Common myeloid progenitor, CD34-positive (primary cell): ENCODE measurements at regions not wholly inside any gene's neighbourhood (a gene's known extent, or its start where the extent isn't known, plus 50 kb on each side); places are given as distances from the start of the nearest gene placed in this dataset.
"Not testable (repeated sequence)": the region's sequence is repeated elsewhere in the genome, so short reads cannot be mapped to it uniquely, and the experiment has no call there.

ENCODE experiments used
- CTCF ChIA-PET: fragments of 350-600 bp; sonication (Branson Sonifier 250); formaldehyde crosslinking; loops from one replicate; lab custom pipeline; 2021; ENCODE audit warnings: antibody characterized with exemption; lab: Charles Lee
- POLR2A ChIA-PET: fragments of 350-600 bp; sonication (Branson Sonifier 250); formaldehyde crosslinking; loops from one replicate; lab custom pipeline; 2021; ENCODE audit warnings: antibody characterized with exemption; lab: Charles Lee
- DNase-seq, 3 donors: peaks; one replicate each; pipeline versions ENCODE4 v3.0.0 to v3.0.0-alpha.2; 2013
- H3K27ac ChIP-seq, 2 experiments: 1 replicate in 1 of 2; 2 replicates in 1 of 2; pipeline ENCODE4 v1.7.0; 2013; ENCODE audit warnings: inconsistent platforms in 2 of 2, low read length in 2 of 2, mild to moderate bottlenecking in 2 of 2, low read depth in 1 of 2, moderate library complexity in 1 of 2; ENCODE audit not compliant: severe bottlenecking in 2 of 2, insufficient read depth in 1 of 2, poor library complexity in 1 of 2
- H3K27me3 ChIP-seq, 5 experiments: replicated peaks in 2 of 5; 1 replicate in 3 of 5; 2 replicates in 2 of 5; pipeline versions ENCODE4 v1.6.1 to v1.7.0; 2013; ENCODE audit warnings: low read length in 4 of 5, mild to moderate bottlenecking in 2 of 5, moderate library complexity in 2 of 5, inconsistent platforms in 1 of 5; ENCODE audit not compliant: insufficient read depth in 5 of 5, control insufficient read depth in 4 of 5
- H3K36me3 ChIP-seq, 4 experiments: 1 replicate in 2 of 4; 2 replicates in 2 of 4; pipeline versions ENCODE4 v1.6.1 to v1.7.0; 2013; ENCODE audit warnings: low read length in 3 of 4, control low read depth in 1 of 4, mild to moderate bottlenecking in 1 of 4; ENCODE audit not compliant: control insufficient read depth in 4 of 4, insufficient read depth in 4 of 4
- H3K4me1 ChIP-seq, 4 experiments: 1 replicate in 3 of 4; 2 replicates in 1 of 4; pipeline versions ENCODE4 v1.6.1 to v1.7.1; 2013; ENCODE audit warnings: low read length in 3 of 4, mild to moderate bottlenecking in 3 of 4, control low read depth in 1 of 4, inconsistent platforms in 1 of 4, moderate library complexity in 1 of 4; ENCODE audit not compliant: control insufficient read depth in 4 of 4, insufficient read depth in 4 of 4; ENCODE audit errors: control extremely low read depth in 1 of 4
- H3K4me3 ChIP-seq, 7 experiments: 1 replicate in 4 of 7; 2 replicates in 3 of 7; pipeline versions ENCODE4 v1.5.1 to v1.7.0; 2013; ENCODE audit warnings: mild to moderate bottlenecking in 7 of 7, low read length in 6 of 7, moderate library complexity in 6 of 7, inconsistent platforms in 2 of 7, low read depth in 2 of 7, control low read depth in 1 of 7; ENCODE audit not compliant: insufficient read depth in 4 of 7, control insufficient read depth in 1 of 7; ENCODE audit errors: extremely low read depth in 1 of 7
- H3K9me3 ChIP-seq, 5 experiments: 1 replicate in 4 of 5; 2 replicates in 1 of 5; pipeline versions ENCODE4 v1.6.1 to v1.7.1; 2013; ENCODE audit warnings: low read length in 4 of 5, mild to moderate bottlenecking in 2 of 5, inconsistent platforms in 1 of 5, low read depth in 1 of 5, moderate library complexity in 1 of 5; ENCODE audit not compliant: control insufficient read depth in 4 of 5, insufficient read depth in 2 of 5; ENCODE audit errors: control extremely low read depth in 1 of 5
- WGBS: methylation state at CpG from one replicate; pipeline ENCODE4 v1.1.5; 2013; ENCODE audit not compliant: insufficient coverage; 5-methylcytosine and 5-hydroxymethylcytosine counted together

- DNase-seq = no peak
- WGBS = 92% methylated on average over 1 of the region's 1 CpG
- Histone ChIP-seq H3K4me1 (no peaks in the 10 kb centered on the region), H3K27ac (no peak overlapping the region), H3K9me3 (peaks cover 0 to 3% (median 0%) of the 10 kb centered on the region in 5 experiments), H3K36me3 (no peaks in the 10 kb centered on the region), H3K27me3 (no peaks in the 10 kb centered on the region), H3K4me3 (no peak overlapping the region)
- ChIA-PET POLR2A (no interaction called here), CTCF (no interaction called here)
Observed at GRCh38 chr3:67943546-67943945, 289.1 kb upstream of the SUCLG2 start.

- H3K27ac ChIP-seq = no peak overlapping the region
- 94% methylated on average over 2 of the region's 3 CpGs for WGBS
- CTCF ChIA-PET = no interaction called here
Observed at GRCh38 chr3:67941433-67942030, 287.1 kb upstream of the SUCLG2 start.

GRCh38 chr3:67940210-67940952 is 286.0 kb upstream of the SUCLG2 start:
- ChIA-PET POLR2A (no interaction called here), CTCF (no interaction called here)
- Histone ChIP-seq H3K27ac (no peak overlapping the region), H3K9me3 (peaks cover 0 to 2% (median 0%) of the 10 kb centered on the region in 5 experiments), H3K27me3 (no peaks in the 10 kb centered on the region), H3K4me1 (no peaks in the 10 kb centered on the region), H3K36me3 (no peaks in the 10 kb centered on the region), H3K4me3 (no peak overlapping the region)
- no CpG with 5 or more reads among the region's 2 CpGs for WGBS
- no peak for DNase-seq

More at GRCh38 chr3:67941433-67942030, 287.1 kb upstream of the SUCLG2 start:
- Histone ChIP-seq H3K4me1 (no peaks in the 10 kb centered on the region), H3K4me3 (no peak overlapping the region), H3K9me3 (no peaks in the 10 kb centered on the region), H3K36me3 (no peaks in the 10 kb centered on the region), H3K27me3 (no peaks in the 10 kb centered on the region)
- POLR2A ChIA-PET = no interaction called here
- no peak for DNase-seq

- Histone ChIP-seq H3K4me1 (no peaks in the 10 kb centered on the region), H3K4me3 (no peak overlapping the region), H3K9me3 (peaks cover 0 to 5% (median 0%) of the 10 kb centered on the region in 5 experiments), H3K27ac (no peak overlapping the region), H3K27me3 (no peaks in the 10 kb centered on the region), H3K36me3 (no peaks in the 10 kb centered on the region)
- CTCF ChIA-PET = no interaction called here
- WGBS = 92% methylated on average over 1 of the region's 1 CpG
- DNase-seq = no peak
- POLR2A ChIA-PET = no interaction called here
Observed at GRCh38 chr3:67937498-67938118, 283.2 kb upstream of the SUCLG2 start.

GRCh38 chr3:67930394-67930793 is 276.0 kb upstream of the SUCLG2 start:
- not testable (repeated sequence) for H3K27me3 ChIP-seq, H3K4me1 ChIP-seq
- 90% methylated on average over 4 of the region's 4 CpGs for WGBS

GRCh38 chr3:67923796-67924195 is 269.4 kb upstream of the SUCLG2 start:
- H3K27me3 ChIP-seq = no peaks in the 10 kb centered on the region
- no peaks in the 10 kb centered on the region for H3K9me3 ChIP-seq
- H3K36me3 ChIP-seq = no peaks in the 10 kb centered on the region
- POLR2A ChIA-PET = no interaction called here
- no peak for DNase-seq
- CTCF ChIA-PET = no interaction called here
- no peaks in the 10 kb centered on the region for H3K4me1 ChIP-seq
- H3K4me3 ChIP-seq = no peak overlapping the region
- H3K27ac ChIP-seq = no peak overlapping the region

More at GRCh38 chr3:67930394-67930793, 276.0 kb upstream of the SUCLG2 start:
- H3K4me3 ChIP-seq, CTCF ChIA-PET, H3K36me3 ChIP-seq, H3K27ac ChIP-seq, POLR2A ChIA-PET, DNase-seq, H3K9me3 ChIP-seq: not testable (repeated sequence)

GRCh38 chr3:67920969-67921368 is 266.6 kb upstream of the SUCLG2 start:
- CTCF ChIA-PET = no interaction called here
- Histone ChIP-seq H3K4me3 (no peak overlapping the region), H3K27me3 (peaks cover 0 to under 1% (median 0%) of the 10 kb centered on the region in 5 experiments), H3K27ac (no peak overlapping the region), H3K9me3 (no peaks in the 10 kb centered on the region), H3K4me1 (no peaks in the 10 kb centered on the region), H3K36me3 (no peaks in the 10 kb centered on the region)
- 98% methylated on average over 6 of the region's 7 CpGs for WGBS
- POLR2A ChIA-PET = no interaction called here
- DNase-seq = no peak
